ENCODE measurements at regions not wholly inside any gene's neighbourhood (a gene's known extent, or its start where the extent isn't known, plus 50 kb on each side); places are given as distances from the start of the nearest gene placed in this dataset.

GRCh38 chr9:108225149-108225800 is 630.5 kb downstream of the ACTL7B start:
- TF ChIP-seq CTCF (IDR thresholded peaks at IDR 0.05) (no peak), ZFX (IDR thresholded peaks at IDR 0.05; ENCODE audit: borderline replicate concordance) (no peak)

Data from 22Rv1 (cell line).